GM23248 (cell line): ENCODE measurements at regions not wholly inside any gene's neighbourhood (a gene's known extent, or its start where the extent isn't known, plus 50 kb on each side); places are given as distances from the start of the nearest gene placed in this dataset.
A peak's percentile ranks its signal among the peaks of the same experiment; 100 is the strongest.

Source experiments
- DNase-seq: peaks from one replicate; pipeline ENCODE4 v3.0.0-alpha.2; 2015
- H2AFZ ChIP-seq: fragments of 200-600 bp; sonication (generic); 2 replicates; pipeline ENCODE4 v1.6.1; 2016; ENCODE audit warnings: antibody characterized with exemption
- H3F3A ChIP-seq: fragments of 200-600 bp; sonication (generic); 2 replicates; pipeline ENCODE4 v1.6.1; 2016; ENCODE audit warnings: mild to moderate bottlenecking, antibody characterized with exemption, mixed run types; ENCODE audit not compliant: insufficient read depth
- H3K27ac ChIP-seq: fragments of 200-600 bp; sonication (generic); 2 replicates; pipeline ENCODE4 v1.5.1; 2016; ENCODE audit warnings: mild to moderate bottlenecking
- H3K27me3 ChIP-seq: fragments of 200-600 bp; sonication (generic); replicated peaks from 2 replicates; pipeline ENCODE4 v1.6.1; 2016; ENCODE audit warnings: mild to moderate bottlenecking; ENCODE audit not compliant: insufficient read depth
- H3K36me3 ChIP-seq: fragments of 200-600 bp; sonication (generic); 2 replicates; pipeline ENCODE4 v1.6.1; 2016; ENCODE audit warnings: low read depth, mild to moderate bottlenecking
- H3K4me1 ChIP-seq: fragments of 200-600 bp; sonication (generic); 2 replicates; pipeline ENCODE4 v1.6.1; 2016; ENCODE audit warnings: mild to moderate bottlenecking; ENCODE audit not compliant: insufficient read depth
- H3K4me2 ChIP-seq: fragments of 200-600 bp; sonication (generic); one replicate; pipeline ENCODE4 v1.6.1; 2016; ENCODE audit warnings: mild to moderate bottlenecking; ENCODE audit not compliant: unreplicated experiment
- H3K4me3 ChIP-seq: fragments of 200-600 bp; sonication (generic); 2 replicates; pipeline ENCODE4 v1.5.1; 2016; ENCODE audit warnings: mild to moderate bottlenecking
- H3K79me2 ChIP-seq: fragments of 200-600 bp; sonication (generic); 2 replicates; pipeline ENCODE4 v1.6.1; 2016; ENCODE audit warnings: mild to moderate bottlenecking; ENCODE audit not compliant: insufficient read depth
- H3K9ac ChIP-seq: fragments of 200-600 bp; sonication (generic); 2 replicates; pipeline ENCODE4 v1.6.1; 2016; ENCODE audit warnings: mild to moderate bottlenecking
- H3K9me2 ChIP-seq: fragments of 200-600 bp; sonication (generic); 2 replicates; pipeline ENCODE4 v1.6.1; 2016; ENCODE audit warnings: mixed run types, mild to moderate bottlenecking, moderate library complexity; ENCODE audit not compliant: insufficient read depth
- H3K9me3 ChIP-seq: fragments of 200-600 bp; sonication (generic); one replicate; pipeline ENCODE4 v1.6.1; 2017; ENCODE audit warnings: low read depth
- H4K20me1 ChIP-seq: fragments of 200-600 bp; sonication (generic); 2 replicates; pipeline ENCODE4 v1.6.0; 2016; ENCODE audit not compliant: insufficient read depth
- EZH2 ChIP-seq: fragments of 200-600 bp; sonication (generic); IDR thresholded peaks from 2 replicates; pipeline ENCODE4 v1.6.1; 2018; ENCODE audit warnings: antibody characterized with exemption, mild to moderate bottlenecking; ENCODE audit not compliant: insufficient read depth, poor library complexity, severe bottlenecking
- EZH2phosphoT487 ChIP-seq: fragments of 200-600 bp; sonication (generic); IDR thresholded peaks from 2 replicates; pipeline ENCODE4 v1.6.1; 2018; ENCODE audit warnings: antibody characterized with exemption, moderate library complexity, mild to moderate bottlenecking, low read depth; ENCODE audit not compliant: insufficient read depth
- WGBS, 2 experiments: methylation state at CpG; one replicate each; pipeline ENCODE4 v1.1.6; 2015 to 2017; ENCODE audit warnings: low lambda C conversion rate in 2 of 2, low coverage in 1 of 2; ENCODE audit errors: missing lambda C conversion rate in 2 of 2; 5-methylcytosine and 5-hydroxymethylcytosine counted together
- in situ Hi-C: fragments of 300-500 bp; cut with MboI; formaldehyde crosslinking; loops from 2 replicates; pipeline ENCODE4 v1.15.0; 2020

DNA sequence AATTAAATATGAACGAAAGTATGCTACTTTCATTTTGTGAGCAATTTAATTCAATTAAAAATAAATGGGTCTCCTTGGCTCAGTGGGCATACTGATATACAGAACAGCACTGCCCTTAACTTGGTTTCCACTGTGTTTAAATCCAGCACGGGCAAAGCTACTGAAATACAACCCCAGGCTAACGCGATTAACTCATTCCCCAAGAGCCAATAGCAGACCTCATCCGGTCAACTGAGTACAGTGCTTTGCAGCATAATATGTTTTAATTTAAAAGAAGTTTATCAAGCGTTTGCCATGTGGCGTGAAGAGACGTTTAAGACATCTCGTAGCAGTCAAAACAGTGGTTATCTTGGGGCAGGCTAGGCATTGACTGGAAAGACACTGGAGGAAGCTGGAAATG lies 118.6 kb downstream of the PROX1 start:
- Histone ChIP-seq H3K27ac (no peak overlapping the region), H3K9me2 (no peaks in the 10 kb centered on the region), H3F3A (no peaks in the 10 kb centered on the region), H3K36me3 (no peaks in the 10 kb centered on the region), H3K4me2 (no peak overlapping the region), H3K9ac (no peak overlapping the region), H3K79me2 (no peaks in the 10 kb centered on the region), H3K4me1 (no peaks in the 10 kb centered on the region), H3K27me3 (no peaks in the 10 kb centered on the region), H3K9me3 (no peaks in the 10 kb centered on the region), H2AFZ (no peak overlapping the region), H3K4me3 (no peak overlapping the region), H4K20me1 (no peaks in the 10 kb centered on the region)
- WGBS, 2 experiments: 60 to 65% methylated on average over 9 of the region's 9 CpGs
- DNase-seq: no peak
- TF ChIP-seq EZH2: no peak
- no peak for TF ChIP-seq EZH2phosphoT487
- in situ Hi-C loops: no loop called here

DNA sequence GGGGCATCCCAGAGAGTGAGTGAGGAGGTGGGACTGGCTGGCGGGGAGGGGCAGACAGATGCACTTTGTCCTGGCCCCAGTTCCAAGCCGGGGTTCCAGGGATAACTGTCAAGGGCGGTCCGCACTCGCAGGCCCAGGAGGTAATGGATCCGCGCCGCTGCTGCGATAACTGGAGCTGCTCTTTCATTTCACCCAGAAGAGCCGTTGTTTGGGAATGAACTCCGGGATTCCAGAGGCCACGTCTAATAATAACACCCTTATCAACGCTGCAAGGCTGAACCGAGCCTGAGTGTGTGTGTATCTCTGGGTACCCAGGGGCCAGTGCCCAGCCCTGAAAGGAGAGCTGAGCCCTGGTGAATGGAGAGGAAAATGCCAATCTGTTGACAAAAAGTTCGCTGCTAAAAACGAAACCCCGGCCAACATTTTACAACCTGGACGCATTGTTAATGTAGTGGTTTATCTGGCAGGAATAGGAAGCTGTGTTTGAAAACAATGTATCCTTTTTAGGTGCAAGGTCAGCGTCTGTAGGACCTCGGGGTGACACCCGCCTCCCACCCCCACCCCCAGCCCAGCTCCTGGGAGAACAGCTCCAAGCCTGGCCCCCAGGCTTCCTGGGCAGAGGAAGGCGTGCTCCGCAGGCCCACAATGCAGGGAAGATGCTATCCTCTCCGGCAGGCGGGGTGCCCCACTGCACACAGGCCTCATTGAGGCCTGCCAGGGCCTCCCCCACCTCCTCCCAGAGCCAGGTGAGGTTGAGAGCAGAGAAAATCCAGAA lies 119.7 kb downstream of the PROX1 start:
- peak overlapping the region; percentile 64; the same call in 1 of the 2 replicates for H2AFZ ChIP-seq
- H3K9ac ChIP-seq: no peak overlapping the region
- 41 to 47% methylated on average over 22 to 25 of the region's 25 CpGs for WGBS, 2 experiments
- H3K36me3 ChIP-seq: no peaks in the 10 kb centered on the region
- H3K9me2 ChIP-seq: no peaks in the 10 kb centered on the region
- no peaks in the 10 kb centered on the region for H4K20me1 ChIP-seq
- H3K4me3 ChIP-seq: peak overlapping the region; percentile 51; the same call in 1 of the 2 replicates
- H3K9me3 ChIP-seq: no peaks in the 10 kb centered on the region
- H3K27ac ChIP-seq: no peak overlapping the region
- H3K79me2 ChIP-seq: no peaks in the 10 kb centered on the region
- 0 out of 2 replicates have a peak, but pooled peaks cover under 1% of the 10 kb centered on the region for H3K27me3 ChIP-seq
- in situ Hi-C loops: no loop called here
- H3F3A ChIP-seq: no peaks in the 10 kb centered on the region
- no peak for TF ChIP-seq EZH2phosphoT487
- TF ChIP-seq EZH2: no peak
- peak; percentile 3 for DNase-seq
- no peak overlapping the region for H3K4me2 ChIP-seq
- H3K4me1 ChIP-seq: no peaks in the 10 kb centered on the region

DNA sequence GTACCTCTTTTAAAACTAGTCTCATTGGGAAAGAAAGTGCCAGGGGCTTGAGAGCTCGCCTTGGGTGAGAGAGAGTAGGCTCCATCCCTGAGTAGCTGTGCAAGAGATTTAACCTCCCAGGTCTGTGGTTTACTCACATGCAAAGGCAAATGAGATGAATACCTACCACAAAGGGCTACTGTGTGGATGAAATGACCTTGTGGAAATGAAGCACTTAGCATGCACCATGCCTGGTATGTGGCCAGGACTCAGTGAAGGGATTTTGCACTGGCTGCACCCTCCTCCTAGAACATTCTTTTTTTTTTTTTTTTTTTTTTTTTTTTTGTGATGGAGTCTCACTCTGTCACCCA lies 120.3 kb downstream of the PROX1 start:
- Histone ChIP-seq H3K9ac (no peak overlapping the region), H3K27me3 (0 out of 2 replicates have a peak, but pooled peaks cover 5% of the 10 kb centered on the region), H3K9me2 (no peaks in the 10 kb centered on the region), H2AFZ (no peak overlapping the region), H3K4me3 (no peak overlapping the region), H3K4me1 (no peaks in the 10 kb centered on the region), H3K27ac (no peak overlapping the region), H3K4me2 (no peak overlapping the region), H3K79me2 (no peaks in the 10 kb centered on the region), H3K36me3 (no peaks in the 10 kb centered on the region), H3K9me3 (no peaks in the 10 kb centered on the region), H3F3A (no peaks in the 10 kb centered on the region), H4K20me1 (no peaks in the 10 kb centered on the region)
- in situ Hi-C loops: no loop called here
- DNase-seq: no peak
- TF ChIP-seq EZH2 (no peak), EZH2phosphoT487 (no peak)
- WGBS, 2 experiments: 56 to 57% methylated on average over 1 of the region's 1 CpG

DNA sequence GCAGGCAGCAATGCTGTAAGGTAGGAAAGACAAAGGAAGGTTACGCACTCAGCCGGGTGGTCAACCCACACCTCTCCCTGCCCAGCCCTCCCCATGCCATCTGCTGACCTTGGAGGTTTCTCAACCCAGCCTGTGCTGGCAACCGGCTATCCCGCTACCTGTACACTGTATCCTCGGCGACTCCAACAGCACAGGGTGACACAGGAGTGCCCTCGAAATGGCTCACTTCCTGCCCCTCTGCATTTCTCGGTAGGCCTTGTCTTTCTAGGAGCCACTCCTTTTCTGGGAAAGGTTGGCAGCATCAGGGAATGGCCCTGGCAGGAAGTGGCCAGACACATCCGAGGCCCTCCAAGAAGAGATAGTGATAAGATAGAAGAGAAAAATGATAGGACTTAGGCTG lies 124.0 kb downstream of the PROX1 start:
- H3K4me1 ChIP-seq: no peaks in the 10 kb centered on the region
- no peak overlapping the region for H3K27ac ChIP-seq
- no peaks in the 10 kb centered on the region for H3K9me3 ChIP-seq
- in situ Hi-C loops: loop anchor here (10.0 kb wide), 1 partner anchor 987 kb away; no protein-coding TSS in a partner anchor
- H3K9me2 ChIP-seq: no peaks in the 10 kb centered on the region
- H3K4me2 ChIP-seq: no peak overlapping the region
- H3K27me3 ChIP-seq: 0 out of 2 replicates have a peak, but pooled peaks cover 6% of the 10 kb centered on the region
- DNase-seq: no peak
- no peaks in the 10 kb centered on the region for H4K20me1 ChIP-seq
- H3K9ac ChIP-seq: no peak overlapping the region
- H3K36me3 ChIP-seq: no peaks in the 10 kb centered on the region
- no peaks in the 10 kb centered on the region for H3F3A ChIP-seq
- no peak for TF ChIP-seq EZH2
- no peak for TF ChIP-seq EZH2phosphoT487
- H3K79me2 ChIP-seq: no peaks in the 10 kb centered on the region
- WGBS, 2 experiments: 67 to 75% methylated on average over 9 of the region's 9 CpGs
- H2AFZ ChIP-seq: no peak overlapping the region
- no peak overlapping the region for H3K4me3 ChIP-seq
